HG02884 (cell line): ENCODE measurements at regions not wholly inside any gene's neighbourhood (a gene's known extent, or its start where the extent isn't known, plus 50 kb on each side); places are given as distances from the start of the nearest gene placed in this dataset.
"Not testable (repeated sequence)": the region's sequence is repeated elsewhere in the genome, so short reads cannot be mapped to it uniquely, and the experiment has no call there.

Source experiments
- ATAC-seq: cut with Tn5 transposase; IDR thresholded peaks from one replicate; pipeline ENCODE4 v1.9.1; 2021; ENCODE audit warnings: mild to moderate bottlenecking, moderate library complexity; ENCODE audit not compliant: unreplicated experiment

DNA sequence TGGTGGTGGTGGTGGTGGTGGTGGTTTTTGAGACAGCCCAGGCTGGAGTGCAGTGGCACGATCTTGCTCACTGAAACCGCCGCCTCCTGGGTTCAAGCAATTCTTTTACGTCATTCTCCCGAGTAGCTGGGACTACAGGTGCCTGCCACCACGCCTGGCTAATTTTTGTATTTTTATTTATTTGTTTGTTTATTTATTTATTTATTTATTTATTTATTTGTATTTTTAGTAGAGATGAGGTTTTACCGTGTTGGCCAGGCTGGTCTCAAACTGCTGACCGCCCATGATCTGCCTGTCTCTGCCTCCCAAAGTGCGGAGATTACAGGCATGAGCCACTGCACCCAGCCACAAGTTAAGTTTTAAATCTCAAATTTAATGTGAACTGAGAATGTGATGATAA, 126.5 kb downstream of the PCDH18 start:
- ATAC-seq = not testable (repeated sequence)

DNA sequence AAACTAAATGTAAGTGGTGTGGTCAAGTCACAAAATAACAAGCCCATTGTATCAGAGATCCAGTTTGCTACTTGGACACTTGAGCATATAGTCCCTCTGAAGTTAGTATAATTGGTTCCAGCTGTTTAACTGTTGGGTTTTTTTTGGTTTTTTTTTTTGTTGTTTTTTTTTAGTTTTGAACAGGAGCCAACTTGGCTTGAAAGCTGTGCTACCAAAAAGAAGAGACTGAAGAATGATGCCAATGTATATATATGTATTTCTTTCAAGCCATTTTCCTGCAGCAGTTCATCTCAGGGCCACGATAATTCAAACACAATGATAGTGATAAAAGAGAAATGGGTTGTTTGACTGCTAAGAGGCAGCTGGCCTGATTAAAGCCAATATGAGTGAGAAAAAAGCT, 138.3 kb downstream of the PCDH18 start:
- no peak for ATAC-seq

GRCh38 chr4:137393044-137393443, 139.2 kb downstream of the PCDH18 start:
- ATAC-seq = no peak

GRCh38 chr4:137390707-137391106, 141.6 kb downstream of the PCDH18 start:
- ATAC-seq = no peak

DNA sequence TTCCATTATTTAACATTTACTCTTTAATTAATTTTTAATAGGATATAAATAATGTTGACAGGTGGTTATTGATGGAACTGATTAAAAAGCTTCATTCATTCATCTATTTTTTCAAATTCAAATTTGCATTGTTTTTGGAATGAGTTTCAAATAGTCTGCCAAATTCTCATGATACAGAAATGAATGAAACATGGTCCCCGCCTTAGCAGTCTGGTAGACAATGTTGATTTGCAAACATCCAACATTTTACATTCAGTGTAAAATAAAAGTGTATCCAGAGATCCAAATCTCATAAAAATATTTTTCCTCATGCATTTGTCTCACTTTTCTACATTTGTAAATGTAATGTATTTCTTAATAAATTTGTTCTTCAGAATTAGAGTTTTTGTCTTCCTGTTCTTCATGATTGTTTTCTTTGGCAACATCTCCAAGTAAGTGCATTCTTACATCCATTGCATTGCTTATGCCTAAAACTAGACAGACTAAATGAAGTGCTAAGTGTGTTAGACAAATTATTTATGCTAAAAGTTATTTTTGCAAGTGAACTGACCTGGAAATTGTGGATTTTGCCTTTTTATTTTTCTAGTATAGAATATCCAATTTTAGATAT, 142.3 kb downstream of the PCDH18 start:
- no peak for ATAC-seq

DNA sequence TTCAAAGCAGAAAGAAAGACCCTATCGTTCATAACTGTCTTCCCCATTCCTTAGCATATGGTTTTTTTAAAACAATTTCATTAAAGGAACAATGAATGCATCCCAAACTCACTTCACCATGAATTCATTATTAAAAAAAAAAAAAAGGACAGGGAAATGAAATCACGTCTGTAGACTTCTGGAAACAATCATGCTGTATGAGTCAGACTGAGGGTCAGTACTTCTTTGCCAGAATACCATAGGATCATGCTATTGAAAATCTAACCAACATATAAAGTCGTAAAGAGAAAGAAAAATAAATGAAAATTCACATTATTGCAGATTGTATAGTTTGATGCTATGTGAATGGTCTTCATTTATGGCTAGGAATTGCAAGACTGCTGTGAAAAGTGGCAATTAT, 144.4 kb downstream of the PCDH18 start:
- ATAC-seq = no peak

- ATAC-seq = no peak
These were observed 147.8 kb downstream of the PCDH18 start for GRCh38 chr4:137384476-137384875.

DNA sequence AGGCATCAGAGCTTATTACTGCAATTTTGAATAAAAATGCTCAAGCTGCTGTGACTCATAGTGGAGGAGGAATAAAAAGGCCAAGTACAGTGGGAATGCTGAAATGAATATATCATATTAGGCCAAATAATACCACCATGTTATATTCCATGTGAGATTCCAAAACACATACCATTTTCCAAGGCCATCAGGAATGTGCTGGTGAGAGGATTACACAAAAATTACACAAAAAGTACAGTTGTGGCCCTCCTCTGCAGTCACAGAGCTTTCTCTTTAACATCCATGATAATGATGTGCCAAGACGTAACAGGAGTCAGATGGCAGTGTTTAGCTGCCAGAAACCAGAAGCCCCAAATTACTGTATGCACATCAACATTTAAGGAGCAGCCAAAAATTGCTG, 153.5 kb downstream of the PCDH18 start:
- no peak for ATAC-seq

GRCh38 chr4:137378393-137378792, 153.9 kb downstream of the PCDH18 start:
- ATAC-seq = no peak

DNA sequence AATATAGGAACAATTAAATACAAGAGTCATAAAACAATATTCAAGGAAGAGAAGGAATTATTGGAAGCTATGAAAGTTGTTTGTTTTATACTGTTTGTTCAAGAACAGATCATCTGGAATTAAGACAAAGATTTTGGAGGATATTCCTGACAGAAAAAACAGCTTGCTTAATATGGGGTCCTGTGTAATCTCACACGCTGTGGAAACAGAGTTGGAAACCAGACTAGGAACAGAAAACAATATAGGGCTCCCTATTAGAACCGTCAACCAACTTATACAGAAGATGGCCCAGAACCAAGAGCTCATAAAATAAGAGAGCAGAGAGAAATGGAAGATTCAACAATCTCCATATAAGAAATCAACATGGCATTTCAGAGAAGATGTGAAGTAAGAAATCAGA, 156.0 kb downstream of the PCDH18 start:
- no peak for ATAC-seq

DNA sequence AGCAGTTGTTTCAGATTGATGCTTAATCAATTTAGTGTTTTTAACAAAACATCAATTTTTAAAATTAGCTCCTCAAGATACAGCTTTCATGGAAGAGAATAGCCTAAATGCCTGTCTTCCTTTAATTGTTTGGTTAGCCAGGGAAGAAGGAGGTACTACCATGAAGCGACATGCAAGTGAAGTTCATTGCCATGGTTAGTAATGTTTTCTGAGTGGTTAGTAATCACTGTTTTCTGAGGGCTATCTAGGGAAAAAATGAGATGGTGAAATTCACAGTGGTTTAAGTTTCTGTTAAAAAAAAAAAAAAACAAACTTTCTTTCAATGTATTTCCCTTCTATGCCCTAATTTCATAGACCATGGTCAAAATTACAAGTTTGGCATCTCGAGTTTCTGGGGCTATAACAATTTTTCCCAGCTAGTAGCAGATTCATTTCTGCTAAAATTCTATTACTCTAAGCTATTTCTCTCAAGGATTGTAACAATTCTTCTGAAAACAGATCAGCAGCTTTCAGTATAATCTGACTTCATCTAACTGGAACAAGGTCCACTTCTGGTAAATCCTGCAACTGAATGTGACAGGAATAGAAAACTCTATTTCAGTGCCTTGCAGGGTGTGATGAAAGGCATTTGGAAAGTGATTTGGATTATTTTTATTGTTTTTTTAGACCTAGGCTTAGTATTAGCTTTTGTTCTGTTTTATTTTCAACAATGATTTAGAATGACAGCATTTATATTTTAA, 157.0 kb downstream of the PCDH18 start:
- no peak for ATAC-seq

- no peak for ATAC-seq
These were observed 161.6 kb downstream of the PCDH18 start for GRCh38 chr4:137370679-137371078.

DNA sequence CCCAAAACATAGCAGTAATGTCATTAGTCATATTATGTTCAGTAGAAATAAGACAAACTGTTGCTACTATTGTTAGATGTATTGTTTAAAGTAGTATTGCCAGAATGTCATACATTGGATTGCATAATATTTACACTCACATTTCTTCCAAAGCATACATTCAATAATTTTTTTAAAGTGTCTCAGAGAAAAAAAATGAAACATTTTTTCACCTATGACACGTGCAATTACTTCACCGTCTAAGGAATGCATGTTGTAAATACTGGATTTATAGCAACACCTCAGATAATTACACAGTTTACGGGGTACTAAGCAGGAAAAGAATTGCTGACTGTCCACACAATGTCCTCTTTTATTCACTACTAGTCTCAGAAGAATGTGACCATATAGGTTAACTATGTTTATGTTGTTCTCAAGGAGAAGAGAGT, 162.1 kb downstream of the PCDH18 start:
- ATAC-seq = no peak

GRCh38 chr4:137367620-137368019, 164.7 kb downstream of the PCDH18 start:
- no peak for ATAC-seq

- no peak for ATAC-seq
These were observed 168.8 kb downstream of the PCDH18 start for GRCh38 chr4:137363496-137363895.

GRCh38 chr4:137361756-137362470, 170.4 kb downstream of the PCDH18 start:
- no peak for ATAC-seq

DNA sequence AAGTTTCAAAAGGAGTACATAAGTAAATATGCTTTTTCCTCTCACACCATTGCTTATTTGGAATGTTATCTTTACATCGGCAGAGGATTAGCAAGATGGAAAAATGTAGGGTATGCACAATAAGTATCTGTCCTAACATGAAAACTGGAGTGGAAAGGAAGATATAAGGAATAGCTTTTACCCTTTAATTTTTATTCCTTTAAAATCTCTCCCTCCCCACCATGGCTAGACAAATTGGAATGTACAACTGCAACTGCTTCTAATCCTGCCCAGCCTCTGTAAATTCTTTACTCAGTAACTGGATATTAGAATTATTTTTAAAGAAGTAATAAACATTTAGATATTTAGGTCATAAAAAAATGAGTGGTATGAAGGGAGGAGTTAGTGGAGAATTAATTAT, 171.5 kb downstream of the PCDH18 start:
- ATAC-seq = no peak

GRCh38 chr4:137359691-137360315, 172.5 kb downstream of the PCDH18 start:
- no peak for ATAC-seq

GRCh38 chr4:137354562-137354961, 177.7 kb downstream of the PCDH18 start:
- ATAC-seq = not testable (repeated sequence)

DNA sequence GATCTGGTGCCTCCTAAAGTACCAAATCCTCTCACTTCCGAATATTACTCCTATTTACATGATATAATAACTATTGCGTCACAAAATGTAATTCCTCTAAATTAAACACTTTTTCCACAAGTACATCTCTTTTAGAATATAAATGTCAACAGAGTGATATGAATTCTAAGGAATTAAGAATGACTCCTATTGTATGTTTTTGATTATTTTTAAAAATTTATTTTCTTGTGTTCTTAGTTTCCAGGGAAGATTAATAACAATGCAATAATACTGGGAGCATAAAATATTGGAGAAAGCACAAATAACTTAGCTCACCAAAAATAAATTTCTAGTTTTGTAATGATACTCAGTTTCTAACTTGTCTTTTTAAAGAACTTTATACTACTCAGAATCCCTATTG, 184.9 kb downstream of the PCDH18 start:
- ATAC-seq = no peak

GRCh38 chr4:137345597-137345996, 186.7 kb downstream of the PCDH18 start:
- no peak for ATAC-seq

- no peak for ATAC-seq
These were observed 189.1 kb downstream of the PCDH18 start for GRCh38 chr4:137343221-137343620.
